Stimulated activated CD8-positive, alpha-beta memory T cell treated with anti-CD3 and anti-CD28 coated beads, Interleukin-12 subunit alpha, Interleukin-12 subunit beta, amount 100 ng/mL, for 24 hours (primary cell): ENCODE measurements at regions not wholly inside any gene's neighbourhood (a gene's known extent, or its start where the extent isn't known, plus 50 kb on each side); places are given as distances from the start of the nearest gene placed in this dataset.

Source experiments
- DNase-seq: peaks from one replicate; pipeline ENCODE4 v3.0.0-alpha.2; 2020; ENCODE audit errors: extremely low read depth

GRCh38 chr10:6305401-6306321 is 102.9 kb downstream of the PFKFB3 start:
- DNase-seq: no peak

GRCh38 chr10:6306917-6307316 is 104.2 kb downstream of the PFKFB3 start:
- DNase-seq: no peak

GRCh38 chr10:6309816-6310215 is 107.1 kb downstream of the PFKFB3 start:
- DNase-seq: no peak

GRCh38 chr10:6310977-6311376 is 108.2 kb downstream of the PFKFB3 start:
- DNase-seq: no peak

GRCh38 chr10:6311700-6312330 is 109.1 kb downstream of the PFKFB3 start:
- DNase-seq: no peak

GRCh38 chr10:6312636-6313035 is 109.9 kb downstream of the PFKFB3 start:
- DNase-seq: no peak

GRCh38 chr10:6313111-6313895 is 110.6 kb downstream of the PFKFB3 start:
- no peak for DNase-seq

GRCh38 chr10:6314620-6315205 is 112.0 kb downstream of the PFKFB3 start:
- no peak for DNase-seq

- DNase-seq: no peak
These were observed 116.4 kb downstream of the PFKFB3 start for GRCh38 chr10:6319119-6319518.

GRCh38 chr10:6320320-6321010 is 117.7 kb downstream of the PFKFB3 start:
- no peak for DNase-seq

GRCh38 chr10:6321880-6322279 is 119.1 kb downstream of the PFKFB3 start:
- no peak for DNase-seq

- no peak for DNase-seq
These were observed 120.1 kb downstream of the PFKFB3 start for GRCh38 chr10:6322805-6323204.

GRCh38 chr10:6327961-6328698 is 125.4 kb downstream of the PFKFB3 start:
- no peak for DNase-seq

GRCh38 chr10:6328699-6329423 is 126.1 kb downstream of the PFKFB3 start:
- DNase-seq: no peak

- DNase-seq: no peak
These were observed 130.4 kb downstream of the PFKFB3 start for GRCh38 chr10:6333086-6333485.

- DNase-seq: no peak
These were observed 131.2 kb downstream of the PFKFB3 start for GRCh38 chr10:6333973-6334372.

- DNase-seq: no peak
These were observed 133.3 kb downstream of the PFKFB3 start for GRCh38 chr10:6336016-6336415.

- DNase-seq: no peak
These were observed 134.7 kb downstream of the PFKFB3 start for GRCh38 chr10:6337382-6337781.

- no peak for DNase-seq
These were observed 135.6 kb downstream of the PFKFB3 start for GRCh38 chr10:6338361-6338760.

- DNase-seq: no peak
These were observed 137.2 kb downstream of the PFKFB3 start for GRCh38 chr10:6339891-6340290.
